Astrocyte (in vitro differentiated cells and primary cell): ENCODE measurements at regions not wholly inside any gene's neighbourhood (a gene's known extent, or its start where the extent isn't known, plus 50 kb on each side); places are given as distances from the start of the nearest gene placed in this dataset.

Experiments
- DNase-seq: peaks from one replicate; pipeline ENCODE4 v3.0.0-alpha.2; 2010; ENCODE audit warnings: low read depth
- FAIRE-seq: peaks from 2 replicates; lab custom pipeline; 2011; peaks lifted over from hg19 to GRCh38; lab: Jason Lieb, UNC
- H2AFZ ChIP-seq: 2 replicates; pipeline ENCODE4 v1.6.0; 2012; ENCODE audit warnings: low read depth, low read length, inconsistent platforms
- H3K27ac ChIP-seq: 2 replicates; pipeline ENCODE4 v1.5.1; 2011; ENCODE audit warnings: low read depth, low read length, inconsistent platforms
- H3K27me3 ChIP-seq: 2 replicates; pipeline ENCODE4 v1.6.0; 2011; ENCODE audit warnings: low read length, inconsistent platforms; ENCODE audit not compliant: insufficient read depth
- H3K36me3 ChIP-seq: 2 replicates; pipeline ENCODE4 v1.5.1; 2011; ENCODE audit warnings: low read length, inconsistent platforms; ENCODE audit not compliant: insufficient read depth
- H3K4me1 ChIP-seq: 2 replicates; pipeline ENCODE4 v1.5.1; 2011; ENCODE audit warnings: low read length, inconsistent platforms; ENCODE audit not compliant: insufficient read depth
- H3K4me2 ChIP-seq: 2 replicates; pipeline ENCODE4 v1.6.0; 2012; ENCODE audit warnings: low read length, inconsistent platforms
- H3K4me3 ChIP-seq: 2 replicates; pipeline ENCODE4 v1.5.1; 2011; ENCODE audit warnings: low read depth, mild to moderate bottlenecking, low read length, inconsistent platforms; ENCODE audit not compliant: insufficient read depth
- H3K79me2 ChIP-seq: 2 replicates; pipeline ENCODE4 v1.6.0; 2012; ENCODE audit warnings: mild to moderate bottlenecking, low read length, inconsistent platforms; ENCODE audit not compliant: insufficient read depth
- H3K9ac ChIP-seq: 2 replicates; pipeline ENCODE4 v1.6.0; 2012; ENCODE audit warnings: mild to moderate bottlenecking, low read length, inconsistent platforms
- H3K9me3 ChIP-seq: 2 replicates; pipeline ENCODE4 v1.5.1; 2012; ENCODE audit warnings: low read depth, mild to moderate bottlenecking, low read length, inconsistent platforms; ENCODE audit not compliant: insufficient read depth
- H4K20me1 ChIP-seq: 2 replicates; pipeline ENCODE4 v1.6.0; 2012; ENCODE audit warnings: low read length, inconsistent platforms; ENCODE audit not compliant: insufficient read depth
- H3K27ac Mint-ChIP-seq: one replicate; pipeline ENCODE4 v1.8.0; 2021; ENCODE audit warnings: mild to moderate bottlenecking, mixed read lengths; ENCODE audit not compliant: unreplicated experiment
- H3K27me3 Mint-ChIP-seq: one replicate; pipeline ENCODE4 v1.8.0; 2021; ENCODE audit warnings: low read depth, mixed read lengths; ENCODE audit not compliant: unreplicated experiment
- H3K36me3 Mint-ChIP-seq: one replicate; pipeline ENCODE4 v1.8.0; 2021; ENCODE audit warnings: low read depth, mixed read lengths; ENCODE audit not compliant: unreplicated experiment
- H3K4me1 Mint-ChIP-seq: one replicate; pipeline ENCODE4 v1.8.0; 2021; ENCODE audit warnings: low read depth, mixed read lengths; ENCODE audit not compliant: unreplicated experiment
- H3K4me3 Mint-ChIP-seq: one replicate; pipeline ENCODE4 v1.8.0; 2021; ENCODE audit warnings: mild to moderate bottlenecking, moderate library complexity, mixed read lengths; ENCODE audit not compliant: unreplicated experiment
- H3K9me3 Mint-ChIP-seq: one replicate; pipeline ENCODE4 v1.8.0; 2021; ENCODE audit warnings: mild to moderate bottlenecking, mixed read lengths; ENCODE audit not compliant: unreplicated experiment
- EZH2 ChIP-seq: IDR thresholded peaks from 2 replicates; pipeline ENCODE4 v1.6.1; 2012; ENCODE audit warnings: mild to moderate bottlenecking, low read length, inconsistent platforms; ENCODE audit not compliant: insufficient read depth
- TF ChIP-seq, protein P1 (sequence below): IDR thresholded peaks from 2 replicates; pipeline ENCODE4 v1.5.1; 2011; ENCODE audit warnings: low read depth, mild to moderate bottlenecking, inconsistent platforms, low read length, moderate library complexity; ENCODE audit not compliant: insufficient read depth

DNA sequence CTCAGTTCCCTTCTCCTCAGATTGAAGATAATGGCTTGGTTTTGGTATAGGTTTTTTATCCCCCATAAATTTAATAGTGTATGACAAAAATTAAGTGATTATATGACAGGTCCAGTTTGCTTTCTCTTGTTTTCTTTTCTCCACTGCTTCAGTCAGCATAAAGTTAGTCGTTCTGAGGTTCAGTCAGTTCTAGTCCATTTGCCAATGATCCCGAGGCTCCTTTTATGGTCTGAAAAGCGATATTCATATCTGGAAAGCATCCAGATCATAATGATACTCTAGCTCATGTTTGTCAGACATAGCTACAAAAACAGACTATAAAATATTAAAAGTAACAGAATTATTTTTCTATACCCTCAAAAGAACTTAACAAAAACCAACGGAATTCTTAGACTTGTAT is 67.1 kb upstream of the SLC38A4 start:
- H3K27ac Mint-ChIP-seq = no peak overlapping the region
- H3K27me3 Mint-ChIP-seq = no peaks in the 10 kb centered on the region
- H4K20me1 ChIP-seq = no peaks in the 10 kb centered on the region
- no peak overlapping the region for H3K27ac ChIP-seq
- H3K36me3 Mint-ChIP-seq = no peaks in the 10 kb centered on the region
- H3K36me3 ChIP-seq = no peaks in the 10 kb centered on the region
- H3K4me3 ChIP-seq = no peak overlapping the region
- no peak overlapping the region for H3K4me3 Mint-ChIP-seq
- H3K4me2 ChIP-seq = no peak overlapping the region
- H3K9me3 Mint-ChIP-seq = no peaks in the 10 kb centered on the region
- H3K9me3 ChIP-seq = no peaks in the 10 kb centered on the region
- H3K4me1 Mint-ChIP-seq = peaks cover 10% of the 10 kb centered on the region
- TF ChIP-seq, protein P1, sequence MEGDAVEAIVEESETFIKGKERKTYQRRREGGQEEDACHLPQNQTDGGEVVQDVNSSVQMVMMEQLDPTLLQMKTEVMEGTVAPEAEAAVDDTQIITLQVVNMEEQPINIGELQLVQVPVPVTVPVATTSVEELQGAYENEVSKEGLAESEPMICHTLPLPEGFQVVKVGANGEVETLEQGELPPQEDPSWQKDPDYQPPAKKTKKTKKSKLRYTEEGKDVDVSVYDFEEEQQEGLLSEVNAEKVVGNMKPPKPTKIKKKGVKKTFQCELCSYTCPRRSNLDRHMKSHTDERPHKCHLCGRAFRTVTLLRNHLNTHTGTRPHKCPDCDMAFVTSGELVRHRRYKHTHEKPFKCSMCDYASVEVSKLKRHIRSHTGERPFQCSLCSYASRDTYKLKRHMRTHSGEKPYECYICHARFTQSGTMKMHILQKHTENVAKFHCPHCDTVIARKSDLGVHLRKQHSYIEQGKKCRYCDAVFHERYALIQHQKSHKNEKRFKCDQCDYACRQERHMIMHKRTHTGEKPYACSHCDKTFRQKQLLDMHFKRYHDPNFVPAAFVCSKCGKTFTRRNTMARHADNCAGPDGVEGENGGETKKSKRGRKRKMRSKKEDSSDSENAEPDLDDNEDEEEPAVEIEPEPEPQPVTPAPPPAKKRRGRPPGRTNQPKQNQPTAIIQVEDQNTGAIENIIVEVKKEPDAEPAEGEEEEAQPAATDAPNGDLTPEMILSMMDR = no peak
- TF ChIP-seq EZH2 = no peak
- no peaks in the 10 kb centered on the region for H3K4me1 ChIP-seq
- no peak for FAIRE-seq
- H3K9ac ChIP-seq = no peak overlapping the region
- no peaks in the 10 kb centered on the region for H3K27me3 ChIP-seq
- H3K79me2 ChIP-seq = no peaks in the 10 kb centered on the region
- no peak overlapping the region for H2AFZ ChIP-seq
- DNase-seq = no peak

DNA sequence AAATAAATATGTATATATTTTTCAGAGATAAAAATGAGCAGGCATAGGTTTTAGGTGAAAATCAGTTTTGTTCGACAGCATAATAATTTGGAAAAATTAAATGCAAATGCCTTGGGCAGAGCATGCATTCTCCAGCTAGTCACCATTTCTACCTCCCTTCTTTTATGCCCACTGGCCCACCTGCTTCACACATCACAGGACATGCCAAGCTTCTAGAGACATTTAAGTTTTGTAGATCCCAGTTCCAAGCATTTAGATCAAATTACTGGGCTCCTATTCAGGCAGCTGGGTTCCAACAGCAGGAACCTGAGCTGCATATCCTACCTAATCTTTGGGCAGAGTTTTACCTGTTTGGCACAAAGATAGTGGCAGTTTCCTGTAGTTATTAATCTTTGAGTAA is 67.6 kb upstream of the SLC38A4 start:
- H3K27ac Mint-ChIP-seq = no peak overlapping the region
- TF ChIP-seq EZH2 = no peak
- TF ChIP-seq, protein P1 = no peak
- Histone ChIP-seq H3K27ac (no peak overlapping the region), H2AFZ (no peak overlapping the region), H3K9me3 (no peaks in the 10 kb centered on the region), H3K79me2 (no peaks in the 10 kb centered on the region), H3K9ac (no peak overlapping the region), H3K4me3 (no peak overlapping the region), H3K27me3 (no peaks in the 10 kb centered on the region), H3K36me3 (no peaks in the 10 kb centered on the region), H3K4me1 (no peaks in the 10 kb centered on the region), H4K20me1 (no peaks in the 10 kb centered on the region), H3K4me2 (no peak overlapping the region)
- H3K4me1 Mint-ChIP-seq = peaks cover 5% of the 10 kb centered on the region
- no peaks in the 10 kb centered on the region for H3K9me3 Mint-ChIP-seq
- no peaks in the 10 kb centered on the region for H3K27me3 Mint-ChIP-seq
- DNase-seq = no peak
- no peak overlapping the region for H3K4me3 Mint-ChIP-seq
- no peak for FAIRE-seq
- no peaks in the 10 kb centered on the region for H3K36me3 Mint-ChIP-seq

DNA sequence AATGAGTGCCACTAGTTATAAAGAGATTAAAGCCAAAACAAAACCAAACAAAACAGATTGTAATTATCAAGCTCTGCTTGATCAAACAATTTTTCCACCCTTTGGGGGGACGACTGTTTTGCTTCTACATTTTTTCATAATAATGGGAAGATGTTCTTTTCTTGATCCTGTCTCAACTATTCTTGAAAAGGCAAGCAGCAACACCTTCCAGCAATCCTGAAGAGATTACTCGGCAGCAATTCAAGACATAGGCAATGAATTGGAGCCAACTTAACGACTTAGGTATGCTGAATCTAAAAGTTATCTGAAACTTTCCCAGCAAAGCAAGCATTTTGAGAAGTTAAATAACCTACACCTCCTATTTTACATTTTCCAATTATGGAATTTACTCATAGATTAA is 69.9 kb upstream of the SLC38A4 start:
- Histone ChIP-seq H3K4me3 (no peak overlapping the region), H3K4me1 (no peaks in the 10 kb centered on the region), H3K79me2 (no peaks in the 10 kb centered on the region), H3K9ac (no peak overlapping the region), H2AFZ (no peak overlapping the region), H3K4me2 (no peak overlapping the region), H3K36me3 (no peaks in the 10 kb centered on the region), H3K27ac (no peak overlapping the region), H3K9me3 (no peaks in the 10 kb centered on the region), H3K27me3 (no peaks in the 10 kb centered on the region), H4K20me1 (no peaks in the 10 kb centered on the region)
- Mint-ChIP-seq H3K36me3 (no peaks in the 10 kb centered on the region), H3K4me3 (no peak overlapping the region), H3K27ac (no peak overlapping the region), H3K9me3 (no peaks in the 10 kb centered on the region), H3K27me3 (no peaks in the 10 kb centered on the region), H3K4me1 (peaks cover 4% of the 10 kb centered on the region)
- DNase-seq = no peak
- no peak for FAIRE-seq
- TF ChIP-seq, protein P1 = no peak
- no peak for TF ChIP-seq EZH2
